BJ (cell line): ENCODE measurements at regions not wholly inside any gene's neighbourhood (a gene's known extent, or its start where the extent isn't known, plus 50 kb on each side); places are given as distances from the start of the nearest gene placed in this dataset.

Experiments
- CTCF ChIA-PET: fragments of 350-600 bp; formaldehyde crosslinking; extraction: SDS; loops from one replicate; lab custom pipeline; 2021; ENCODE audit warnings: antibody characterized with exemption, inconsistent platforms; lab: Yijun Ruan, JAX
- POLR2A ChIA-PET: fragments of 300-600 bp; sonication (Branson Sonifier 250); formaldehyde crosslinking; extraction: SDS; loops from one replicate; lab custom pipeline; 2021; ENCODE audit warnings: antibody characterized with exemption; lab: Charles Lee
- DNase-seq: peaks from one replicate; pipeline ENCODE4 v3.0.0-alpha.2; 2011; ENCODE audit warnings: low read depth
- H3K27me3 ChIP-seq: 2 replicates; pipeline ENCODE4 v1.6.0; 2011; ENCODE audit warnings: low read length; ENCODE audit not compliant: control insufficient read depth, insufficient read depth
- H3K36me3 ChIP-seq: 2 replicates; pipeline ENCODE4 v1.5.1; 2011; ENCODE audit warnings: low read length; ENCODE audit not compliant: control insufficient read depth, insufficient read depth
- H3K4me3 ChIP-seq: 2 replicates; pipeline ENCODE4 v1.5.1; 2011; ENCODE audit warnings: low read depth, mild to moderate bottlenecking, control low read depth, low read length
- TF ChIP-seq, protein P1 (sequence below): IDR thresholded peaks from 2 replicates; pipeline ENCODE4 v1.5.1; 2011; ENCODE audit warnings: low read depth, mild to moderate bottlenecking, control low read depth, inconsistent platforms, low read length, moderate library complexity; ENCODE audit not compliant: insufficient read depth

- POLR2A ChIA-PET, result no interaction called here
- CTCF ChIA-PET, result interaction anchor here (1.1 kb wide), 1 partner anchor 21 kb away, joined by 3 read pairs; no protein-coding TSS in a partner anchor
- TF ChIP-seq, protein P1, sequence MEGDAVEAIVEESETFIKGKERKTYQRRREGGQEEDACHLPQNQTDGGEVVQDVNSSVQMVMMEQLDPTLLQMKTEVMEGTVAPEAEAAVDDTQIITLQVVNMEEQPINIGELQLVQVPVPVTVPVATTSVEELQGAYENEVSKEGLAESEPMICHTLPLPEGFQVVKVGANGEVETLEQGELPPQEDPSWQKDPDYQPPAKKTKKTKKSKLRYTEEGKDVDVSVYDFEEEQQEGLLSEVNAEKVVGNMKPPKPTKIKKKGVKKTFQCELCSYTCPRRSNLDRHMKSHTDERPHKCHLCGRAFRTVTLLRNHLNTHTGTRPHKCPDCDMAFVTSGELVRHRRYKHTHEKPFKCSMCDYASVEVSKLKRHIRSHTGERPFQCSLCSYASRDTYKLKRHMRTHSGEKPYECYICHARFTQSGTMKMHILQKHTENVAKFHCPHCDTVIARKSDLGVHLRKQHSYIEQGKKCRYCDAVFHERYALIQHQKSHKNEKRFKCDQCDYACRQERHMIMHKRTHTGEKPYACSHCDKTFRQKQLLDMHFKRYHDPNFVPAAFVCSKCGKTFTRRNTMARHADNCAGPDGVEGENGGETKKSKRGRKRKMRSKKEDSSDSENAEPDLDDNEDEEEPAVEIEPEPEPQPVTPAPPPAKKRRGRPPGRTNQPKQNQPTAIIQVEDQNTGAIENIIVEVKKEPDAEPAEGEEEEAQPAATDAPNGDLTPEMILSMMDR, result no peak
- no peak overlapping the region for H3K4me3 ChIP-seq
- no peaks in the 10 kb centered on the region for H3K36me3 ChIP-seq
- no peaks in the 10 kb centered on the region for H3K27me3 ChIP-seq
- DNase-seq, result no peak
Observed at GRCh38 chr1:193929374-193930033, 743.1 kb upstream of the B3GALT2 start.

DNA sequence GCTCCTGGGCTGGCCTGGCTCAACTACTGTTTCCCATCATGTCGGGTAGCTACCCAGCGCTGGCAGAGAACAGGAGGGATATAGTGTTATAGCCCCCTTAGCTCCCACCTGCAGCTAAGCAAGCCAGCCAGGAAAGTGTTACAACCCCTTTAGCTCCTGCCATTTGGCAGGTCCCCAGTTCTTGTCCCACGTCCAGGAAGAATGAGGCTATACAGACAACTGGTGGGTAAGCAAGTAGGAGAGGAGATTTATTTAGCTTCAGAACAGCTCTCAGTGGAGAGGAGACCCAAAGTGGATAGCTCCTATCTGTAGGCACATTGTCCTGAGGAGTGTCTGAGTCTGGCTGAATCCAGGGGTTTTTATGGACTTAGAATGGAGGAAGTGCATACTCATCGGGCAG is 741.1 kb upstream of the B3GALT2 start:
- DNase-seq, result no peak
- Histone ChIP-seq H3K27me3 (no peaks in the 10 kb centered on the region), H3K4me3 (no peak overlapping the region), H3K36me3 (no peaks in the 10 kb centered on the region)
- ChIA-PET CTCF (no interaction called here), POLR2A (no interaction called here)
- TF ChIP-seq, protein P1, result no peak

- no peaks in the 10 kb centered on the region for H3K36me3 ChIP-seq
- H3K27me3 ChIP-seq, result no peaks in the 10 kb centered on the region
- ChIA-PET POLR2A (no interaction called here), CTCF (no interaction called here)
- TF ChIP-seq, protein P1, result no peak
- no peak for DNase-seq
- no peak overlapping the region for H3K4me3 ChIP-seq
Observed at GRCh38 chr1:193926956-193927355, 740.5 kb upstream of the B3GALT2 start.

DNA sequence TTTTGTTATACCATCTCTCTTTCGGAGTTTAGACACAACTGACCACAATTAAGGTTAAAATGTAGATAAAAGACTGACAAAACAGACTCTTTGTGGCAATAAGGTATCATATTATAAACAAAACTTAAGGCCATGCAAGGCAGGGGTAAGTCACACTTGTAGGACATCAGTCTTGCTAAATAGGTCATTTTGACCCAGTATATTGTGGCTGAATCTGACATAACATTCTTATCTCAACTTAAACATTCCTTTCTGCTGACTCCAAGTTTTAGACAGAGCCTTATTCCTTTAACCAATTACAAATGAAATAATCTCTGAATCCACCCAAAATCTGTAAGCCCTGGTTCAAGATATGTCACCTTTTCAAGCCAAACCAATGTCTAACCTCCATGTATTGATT is 733.4 kb upstream of the B3GALT2 start:
- CTCF ChIA-PET, result no interaction called here
- POLR2A ChIA-PET, result no interaction called here
- TF ChIP-seq, protein P1, result no peak
- Histone ChIP-seq H3K4me3 (no peak overlapping the region), H3K27me3 (no peaks in the 10 kb centered on the region), H3K36me3 (no peaks in the 10 kb centered on the region)
- DNase-seq, result no peak

DNA sequence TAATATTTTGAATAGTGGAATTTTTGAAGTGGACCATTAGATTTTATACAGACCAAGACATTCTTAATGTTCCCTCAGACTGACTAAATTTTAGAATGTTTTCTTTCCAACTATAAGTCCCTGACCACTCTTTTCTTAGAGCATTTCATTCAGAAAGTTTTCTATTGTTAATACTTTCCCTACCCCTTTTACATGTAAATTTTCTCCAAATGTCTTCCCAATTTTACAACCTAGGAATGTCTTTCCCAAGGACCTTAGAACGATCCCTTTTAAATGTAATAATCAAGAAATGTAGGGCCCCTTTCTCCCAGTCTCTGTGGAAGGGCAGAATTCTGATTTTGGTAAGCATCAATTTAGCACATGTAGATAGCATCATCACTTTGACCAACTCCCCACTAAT is 730.0 kb upstream of the B3GALT2 start:
- no peaks in the 10 kb centered on the region for H3K36me3 ChIP-seq
- ChIA-PET POLR2A (no interaction called here), CTCF (no interaction called here)
- H3K27me3 ChIP-seq, result no peaks in the 10 kb centered on the region
- no peak overlapping the region for H3K4me3 ChIP-seq
- TF ChIP-seq, protein P1, result no peak
- no peak for DNase-seq
